ENCODE measurements at regions not wholly inside any gene's neighbourhood (a gene's known extent, or its start where the extent isn't known, plus 50 kb on each side); places are given as distances from the start of the nearest gene placed in this dataset.

GRCh38 chr6:67722861-67723261 is 912.2 kb upstream of the ADGRB3 start:
- TF ChIP-seq CTCF (IDR thresholded peaks at IDR 0.05; ENCODE audit: poor library complexity) (no peak), EZH2phosphoT487 (IDR thresholded peaks at IDR 0.05; ENCODE audit: low read depth, severe bottlenecking, unreplicated experiment) (no peak), EZH2 (IDR thresholded peaks at IDR 0.05; ENCODE audit: borderline replicate concordance) (no peak)

Measured in hepatocyte (in vitro differentiated cells).